NB4 (cell line): ENCODE measurements at regions not wholly inside any gene's neighbourhood (a gene's known extent, or its start where the extent isn't known, plus 50 kb on each side); places are given as distances from the start of the nearest gene placed in this dataset.

Source experiments
- CTCF ChIP-seq: IDR thresholded peaks from one replicate; pipeline ENCODE4 v1.5.1; 2012; ENCODE audit warnings: low read depth, low read length
- MYC ChIP-seq: IDR thresholded peaks from 2 replicates; pipeline ENCODE4 v1.6.1; 2011; ENCODE audit warnings: low read depth, low read length
- POLR2A ChIP-seq: IDR thresholded peaks from 2 replicates; pipeline ENCODE4 v1.6.1; 2011; ENCODE audit warnings: mild to moderate bottlenecking; ENCODE audit not compliant: insufficient read length; ENCODE audit errors: extremely low read depth

GRCh38 chr9:13841746-13842462 is 472.0 kb downstream of the NFIB start:
- no peak for TF ChIP-seq POLR2A
- no peak for TF ChIP-seq CTCF
- TF ChIP-seq MYC, result no peak
